Loucy (cell line): ENCODE measurements at regions not wholly inside any gene's neighbourhood (a gene's known extent, or its start where the extent isn't known, plus 50 kb on each side); places are given as distances from the start of the nearest gene placed in this dataset.

Experiments used
- H2AFZ ChIP-seq: fragments of 200-600 bp; sonication (generic); 2 replicates; pipeline ENCODE4 v1.6.0; 2016; ENCODE audit warnings: antibody characterized with exemption, mild to moderate bottlenecking, low read length, moderate library complexity
- H3F3A ChIP-seq: fragments of 200-600 bp; 2 replicates; pipeline ENCODE4 v1.6.0; 2016; ENCODE audit warnings: antibody characterized with exemption, low read depth, mild to moderate bottlenecking
- H3K27me3 ChIP-seq: fragments of 200-600 bp; sonication (generic); 2 replicates; pipeline ENCODE4 v1.6.1; 2014; ENCODE audit warnings: low read length, mild to moderate bottlenecking; ENCODE audit not compliant: insufficient read depth, poor library complexity, severe bottlenecking
- H3K36me3 ChIP-seq: fragments of 200-600 bp; sonication (generic); 2 replicates; pipeline ENCODE4 v1.6.1; 2016; ENCODE audit warnings: low read length; ENCODE audit not compliant: insufficient read depth
- H3K4me1 ChIP-seq: fragments of 200-600 bp; sonication (generic); 2 replicates; pipeline ENCODE4 v1.5.1; 2014; ENCODE audit warnings: low read length, mild to moderate bottlenecking; ENCODE audit not compliant: insufficient read depth, poor library complexity, severe bottlenecking
- H3K4me2 ChIP-seq: fragments of 200-600 bp; sonication (generic); 2 replicates; pipeline ENCODE4 v1.6.0; 2014; ENCODE audit warnings: antibody characterized with exemption, low read length, low read depth, mild to moderate bottlenecking; ENCODE audit not compliant: poor library complexity, severe bottlenecking
- H3K4me3 ChIP-seq: fragments of 200-600 bp; sonication (generic); 2 replicates; pipeline ENCODE4 v1.5.1; 2014; ENCODE audit warnings: low read length, mild to moderate bottlenecking, mixed read lengths; ENCODE audit not compliant: poor library complexity, severe bottlenecking
- H3K79me2 ChIP-seq: fragments of 200-600 bp; sonication (generic); 2 replicates; pipeline ENCODE4 v1.6.1; 2014; ENCODE audit warnings: low read length; ENCODE audit not compliant: insufficient read depth
- H3K9ac ChIP-seq: fragments of 200-600 bp; sonication (generic); 2 replicates; pipeline ENCODE4 v1.6.0; 2014; ENCODE audit warnings: mild to moderate bottlenecking, low read depth, low read length, moderate library complexity; ENCODE audit not compliant: poor library complexity, severe bottlenecking
- H3K9me2 ChIP-seq: fragments of 200-600 bp; sonication (generic); replicated peaks from 2 replicates; pipeline ENCODE4 v1.6.1; 2016; ENCODE audit warnings: low read depth, low read length, mixed read lengths
- H3K9me3 ChIP-seq: fragments of 200-600 bp; sonication (generic); 2 replicates; pipeline ENCODE4 v1.6.1; 2014; ENCODE audit warnings: mild to moderate bottlenecking, antibody characterized with exemption, low read length, low read depth; ENCODE audit not compliant: insufficient read depth
- H4K20me1 ChIP-seq: fragments of 200-600 bp; sonication (generic); 2 replicates; pipeline ENCODE4 v1.6.0; 2014; ENCODE audit warnings: antibody characterized with exemption, low read length, mild to moderate bottlenecking; ENCODE audit not compliant: insufficient read depth, poor library complexity, severe bottlenecking
- CTCF ChIP-seq: fragments of 200-600 bp; sonication (generic); conservative IDR thresholded peaks from 2 replicates; pipeline ENCODE4 v1.5.1; 2014; ENCODE audit warnings: mild to moderate bottlenecking, antibody characterized with exemption, low read length
- EZH2phosphoT487 ChIP-seq: fragments of 200-600 bp; IDR thresholded peaks from 2 replicates; pipeline ENCODE4 v1.6.1; 2018; ENCODE audit warnings: antibody characterized with exemption, mild to moderate bottlenecking, moderate library complexity, borderline replicate concordance

GRCh38 chr4:155491336-155492120 lies 114.8 kb upstream of the MAP9 start:
- no peaks in the 10 kb centered on the region for H3F3A ChIP-seq
- H3K9me3 ChIP-seq: no peaks in the 10 kb centered on the region
- H3K4me1 ChIP-seq: no peaks in the 10 kb centered on the region
- no peaks in the 10 kb centered on the region for H3K36me3 ChIP-seq
- no peaks in the 10 kb centered on the region for H3K27me3 ChIP-seq
- H3K9me2 ChIP-seq: no peaks in the 10 kb centered on the region
- H3K9ac ChIP-seq: no peak overlapping the region
- no peaks in the 10 kb centered on the region for H4K20me1 ChIP-seq
- TF ChIP-seq CTCF: no peak
- TF ChIP-seq EZH2phosphoT487: no peak
- H3K4me3 ChIP-seq: no peak overlapping the region
- H2AFZ ChIP-seq: no peak overlapping the region
- no peaks in the 10 kb centered on the region for H3K79me2 ChIP-seq
- no peak overlapping the region for H3K4me2 ChIP-seq

GRCh38 chr4:155489271-155489670 lies 112.5 kb upstream of the MAP9 start:
- H3F3A ChIP-seq: no peaks in the 10 kb centered on the region
- no peak for TF ChIP-seq EZH2phosphoT487
- H3K4me1 ChIP-seq: no peaks in the 10 kb centered on the region
- no peak overlapping the region for H3K4me3 ChIP-seq
- H3K9me2 ChIP-seq: no peaks in the 10 kb centered on the region
- H3K9me3 ChIP-seq: no peaks in the 10 kb centered on the region
- no peaks in the 10 kb centered on the region for H3K79me2 ChIP-seq
- no peaks in the 10 kb centered on the region for H4K20me1 ChIP-seq
- H2AFZ ChIP-seq: no peak overlapping the region
- no peak overlapping the region for H3K4me2 ChIP-seq
- no peak overlapping the region for H3K9ac ChIP-seq
- H3K27me3 ChIP-seq: no peaks in the 10 kb centered on the region
- no peaks in the 10 kb centered on the region for H3K36me3 ChIP-seq

- Histone ChIP-seq H2AFZ (no peak overlapping the region), H3F3A (no peaks in the 10 kb centered on the region), H4K20me1 (no peaks in the 10 kb centered on the region), H3K9ac (no peak overlapping the region), H3K36me3 (no peaks in the 10 kb centered on the region), H3K9me3 (no peaks in the 10 kb centered on the region), H3K79me2 (no peaks in the 10 kb centered on the region), H3K27me3 (no peaks in the 10 kb centered on the region), H3K4me3 (no peak overlapping the region), H3K9me2 (no peaks in the 10 kb centered on the region), H3K4me1 (no peaks in the 10 kb centered on the region), H3K4me2 (no peak overlapping the region)
- TF ChIP-seq EZH2phosphoT487 (no peak), CTCF (no peak)
Observed at GRCh38 chr4:155488691-155489090, 111.9 kb upstream of the MAP9 start.

- no peaks in the 10 kb centered on the region for H3K36me3 ChIP-seq
Observed at GRCh38 chr4:155487210-155487609, 110.4 kb upstream of the MAP9 start.

More at GRCh38 chr4:155487210-155487609, 110.4 kb upstream of the MAP9 start:
- Histone ChIP-seq H3K4me3 (no peak overlapping the region), H3K4me1 (no peaks in the 10 kb centered on the region), H4K20me1 (no peaks in the 10 kb centered on the region), H3F3A (no peaks in the 10 kb centered on the region), H3K9me2 (no peaks in the 10 kb centered on the region), H3K79me2 (no peaks in the 10 kb centered on the region), H3K9ac (no peak overlapping the region), H2AFZ (no peak overlapping the region), H3K4me2 (no peak overlapping the region), H3K27me3 (peaks cover 4% of the 10 kb centered on the region), H3K9me3 (no peaks in the 10 kb centered on the region)
- TF ChIP-seq CTCF (no peak), EZH2phosphoT487 (no peak)
